22Rv1 (cell line): ENCODE measurements at regions not wholly inside any gene's neighbourhood (a gene's known extent, or its start where the extent isn't known, plus 50 kb on each side); places are given as distances from the start of the nearest gene placed in this dataset.

Experiments
- H3K27ac ChIP-seq: fragments of 450-650 bp; 2 replicates; pipeline ENCODE4 v1.5.1; 2017
- CTCF ChIP-seq: fragments of 450-650 bp; IDR thresholded peaks from 2 replicates; pipeline ENCODE4 v1.5.1; 2017; ENCODE audit warnings: mild to moderate bottlenecking
- ZFX ChIP-seq: fragments of 450-650 bp; IDR thresholded peaks from 2 replicates; pipeline ENCODE4 v1.6.1; 2017; ENCODE audit warnings: antibody characterized with exemption, borderline replicate concordance

- H3K27ac ChIP-seq = no peak overlapping the region
- TF ChIP-seq CTCF (no peak), ZFX (no peak)
Measured at GRCh38 chr21:28644762-28645161, 347.9 kb downstream of the LTN1 start.

GRCh38 chr21:28642891-28643290 is 349.8 kb downstream of the LTN1 start:
- TF ChIP-seq ZFX = no peak
- TF ChIP-seq CTCF = no peak
- no peak overlapping the region for H3K27ac ChIP-seq

- no peak for TF ChIP-seq ZFX
- no peak for TF ChIP-seq CTCF
- H3K27ac ChIP-seq = no peak overlapping the region
Measured at GRCh38 chr21:28641731-28642130, 350.9 kb downstream of the LTN1 start.

- no peak overlapping the region for H3K27ac ChIP-seq
- no peak for TF ChIP-seq ZFX
- no peak for TF ChIP-seq CTCF
Measured at GRCh38 chr21:28640326-28640725, 352.4 kb downstream of the LTN1 start.

- H3K27ac ChIP-seq = no peak overlapping the region
Measured at GRCh38 chr21:28639737-28640136, 352.9 kb downstream of the LTN1 start.

GRCh38 chr21:28636752-28637691 is 355.7 kb downstream of the LTN1 start:
- H3K27ac ChIP-seq = no peak overlapping the region
- TF ChIP-seq CTCF (no peak), ZFX (no peak)

More at GRCh38 chr21:28639737-28640136, 352.9 kb downstream of the LTN1 start:
- TF ChIP-seq CTCF (no peak), ZFX (no peak)

- TF ChIP-seq CTCF (no peak), ZFX (no peak)
- H3K27ac ChIP-seq = no peak overlapping the region
Measured at GRCh38 chr21:28635541-28635940, 357.1 kb downstream of the LTN1 start.
